Neuronal stem cell (in vitro differentiated cells): ENCODE measurements at regions not wholly inside any gene's neighbourhood (a gene's known extent, or its start where the extent isn't known, plus 50 kb on each side); places are given as distances from the start of the nearest gene placed in this dataset.
A peak's percentile ranks its signal among the peaks of the same experiment; 100 is the strongest.

Experiments used
- DNase-seq: peaks from one replicate; pipeline ENCODE4 v3.0.0-alpha.2; 2013; ENCODE audit warnings: low spot score
- H2AFZ ChIP-seq: one replicate; pipeline ENCODE4 v1.6.1; 2013; ENCODE audit warnings: mild to moderate bottlenecking, low read length, inconsistent platforms
- H2AK5ac ChIP-seq: 2 replicates; pipeline ENCODE4 v1.6.1; 2013; ENCODE audit warnings: low read depth, mild to moderate bottlenecking, inconsistent platforms, low read length, moderate library complexity, mixed read lengths
- H2BK120ac ChIP-seq: 2 replicates; pipeline ENCODE4 v1.6.1; 2013; ENCODE audit warnings: low read depth, mild to moderate bottlenecking, inconsistent platforms, low read length, moderate library complexity, mixed read lengths
- H2BK12ac ChIP-seq: one replicate; pipeline ENCODE4 v1.6.1; 2013; ENCODE audit warnings: low read length, inconsistent platforms
- H2BK15ac ChIP-seq: 2 replicates; pipeline ENCODE4 v1.6.1; 2013; ENCODE audit warnings: mild to moderate bottlenecking, low read length, inconsistent platforms, mixed read lengths
- H2BK5ac ChIP-seq: one replicate; pipeline ENCODE4 v1.6.1; 2013; ENCODE audit warnings: inconsistent platforms, mild to moderate bottlenecking, low read length, moderate library complexity
- H3K14ac ChIP-seq: one replicate; pipeline ENCODE4 v1.6.1; 2013; ENCODE audit warnings: low read length, inconsistent platforms
- H3K18ac ChIP-seq: 2 replicates; pipeline ENCODE4 v1.6.1; 2013; ENCODE audit warnings: low read length, inconsistent platforms
- H3K23ac ChIP-seq: 2 replicates; pipeline ENCODE4 v1.6.1; 2013; ENCODE audit warnings: low read depth, mild to moderate bottlenecking, mixed read lengths, low read length, inconsistent platforms; ENCODE audit not compliant: poor library complexity
- H3K27ac ChIP-seq: replicated peaks from 3 replicates; pipeline ENCODE4 v1.5.1; 2013; ENCODE audit warnings: low read length, inconsistent platforms
- H3K27me3 ChIP-seq, 3 experiments: 2 replicates each; pipeline ENCODE4 v1.6.1; 2013; ENCODE audit warnings: low read length in 3 of 3, mild to moderate bottlenecking in 2 of 3, inconsistent platforms in 1 of 3, low read depth in 1 of 3, mixed read lengths in 1 of 3, moderate library complexity in 1 of 3; ENCODE audit not compliant: control insufficient read depth in 3 of 3, insufficient read depth in 3 of 3
- H3K36me3 ChIP-seq, 2 donors: replicated peaks in 1 of 2; 2 replicates each; pipeline ENCODE4 v1.6.1; 2013; ENCODE audit warnings: low read length in 2 of 2; ENCODE audit not compliant: control insufficient read depth in 2 of 2, insufficient read depth in 2 of 2
- H3K4ac ChIP-seq: 2 replicates; pipeline ENCODE4 v1.6.1; 2013; ENCODE audit warnings: inconsistent platforms, mild to moderate bottlenecking, low read length, moderate library complexity
- H3K4me1 ChIP-seq, 2 donors: 1 replicate in 1 of 2; 2 replicates in 1 of 2; pipeline ENCODE4 v1.6.1; 2013; ENCODE audit warnings: low read length in 2 of 2, low read depth in 1 of 2; ENCODE audit not compliant: control insufficient read depth in 2 of 2, insufficient read depth in 1 of 2
- H3K4me2 ChIP-seq: one replicate; pipeline ENCODE4 v1.6.1; 2013; ENCODE audit warnings: mild to moderate bottlenecking, low read length, inconsistent platforms; ENCODE audit not compliant: insufficient read depth, poor library complexity, severe bottlenecking
- H3K4me3 ChIP-seq, 2 donors: 2 replicates each; pipeline ENCODE4 v1.5.1; 2013; ENCODE audit warnings: low read length in 2 of 2, mild to moderate bottlenecking in 2 of 2, inconsistent platforms in 1 of 2, moderate library complexity in 1 of 2
- H3K79me1 ChIP-seq: one replicate; pipeline ENCODE4 v1.6.1; 2013; ENCODE audit warnings: low read depth, mild to moderate bottlenecking, inconsistent platforms, low read length, moderate library complexity
- H3K9ac ChIP-seq: one replicate; pipeline ENCODE4 v1.6.1; 2013; ENCODE audit warnings: mild to moderate bottlenecking, low read depth, low read length, inconsistent platforms; ENCODE audit not compliant: poor library complexity
- H3K9me3 ChIP-seq, 2 donors: replicated peaks in 1 of 2; 2 replicates each; pipeline versions ENCODE3 to v1.6.1; 2013; ENCODE audit warnings: low read length in 2 of 2, mild to moderate bottlenecking in 2 of 2, inconsistent platforms in 1 of 2, low read depth in 1 of 2, mixed read lengths in 1 of 2, moderate library complexity in 1 of 2; ENCODE audit not compliant: control insufficient read depth in 2 of 2, insufficient read depth in 1 of 2
- H4K8ac ChIP-seq: one replicate; pipeline ENCODE4 v1.6.1; 2013; ENCODE audit warnings: low read depth, mild to moderate bottlenecking, inconsistent platforms, low read length, moderate library complexity
- H4K91ac ChIP-seq: one replicate; pipeline ENCODE4 v1.6.1; 2013; ENCODE audit warnings: low read length, low read depth, mild to moderate bottlenecking, inconsistent platforms; ENCODE audit not compliant: poor library complexity
- WGBS, 2 donors: extraction: QIAGEN DNeasy Blood & Tissue Kit; methylation state at CpG; one replicate each; pipeline ENCODE4 v1.1.7; 2013; ENCODE audit warnings: missing lambda C conversion rate in 2 of 2, mixed read lengths in 1 of 2; ENCODE audit not compliant: insufficient read length in 2 of 2, insufficient replicate concordance in 1 of 2; ENCODE audit errors: extremely low coverage in 2 of 2; 5-methylcytosine and 5-hydroxymethylcytosine counted together

DNA sequence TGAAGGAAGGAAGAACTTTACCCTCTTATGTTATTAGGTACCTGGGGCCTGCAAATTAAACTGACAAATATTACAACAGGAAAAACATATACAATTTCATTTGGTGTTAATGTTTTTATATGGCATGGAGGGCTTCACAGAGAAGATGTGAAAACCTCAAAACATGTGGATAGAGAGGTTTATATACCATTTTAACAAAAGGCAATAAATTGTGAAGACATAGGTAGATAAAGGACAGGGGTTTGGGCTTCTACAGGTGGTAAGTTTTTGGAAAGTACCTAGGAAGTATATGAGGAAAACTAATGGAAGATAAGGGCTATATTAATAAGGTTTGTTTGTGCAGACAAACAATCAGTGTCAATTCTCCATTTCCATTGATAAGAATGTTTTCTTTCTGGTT lies 95.1 kb upstream of the ATF7IP start:
- Histone ChIP-seq H3K4ac (no peak overlapping the region), H3K4me3 (no peak overlapping the region)
- no peak for DNase-seq

DNA sequence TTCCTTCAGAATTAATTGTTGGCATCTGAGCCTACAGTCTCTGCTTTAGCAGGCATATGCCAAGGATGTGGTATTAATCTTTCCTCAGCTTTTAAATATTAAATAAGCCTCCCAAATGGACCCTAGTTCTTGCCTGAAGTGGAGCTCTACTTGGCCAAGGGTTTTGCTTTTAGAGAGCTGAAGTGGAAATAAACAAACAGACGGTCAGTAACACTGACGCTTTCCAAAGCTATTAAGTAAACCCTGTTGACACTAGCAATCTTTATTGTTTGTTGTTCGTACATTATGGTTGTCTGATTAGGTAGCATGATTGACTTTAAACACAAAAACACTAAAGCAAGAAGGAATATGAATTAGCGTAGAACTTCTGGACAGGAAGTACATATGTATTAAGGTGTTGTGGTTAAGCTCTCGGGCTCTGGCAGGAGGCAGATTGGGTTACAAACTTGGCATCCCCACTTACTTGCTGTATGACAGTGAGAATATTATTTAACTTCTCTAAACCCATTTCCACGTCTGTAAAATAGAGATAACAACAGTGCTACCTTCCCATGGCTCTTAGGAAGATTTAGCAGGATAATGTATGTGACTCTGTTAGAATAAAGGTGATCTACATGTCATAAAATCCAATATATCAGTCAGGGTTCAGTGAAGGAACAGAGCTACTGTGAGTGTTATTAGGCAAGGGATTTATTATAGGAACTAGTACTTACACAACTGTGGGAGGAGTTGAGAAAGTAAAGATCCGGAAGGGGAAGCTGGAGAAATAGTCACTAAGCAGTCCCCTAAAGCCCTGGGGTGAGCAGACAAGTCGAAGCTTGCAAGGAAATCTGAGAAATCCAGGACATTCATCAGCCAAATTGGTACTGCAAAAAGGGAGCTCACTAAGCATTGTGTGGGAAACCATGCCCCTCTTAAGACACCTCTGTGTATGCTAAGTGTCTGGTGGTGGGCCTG lies 92.2 kb upstream of the ATF7IP start:
- Histone ChIP-seq H4K91ac (no peak overlapping the region), H3K4me1 (peaks cover 0 to 2% of the 10 kb centered on the region in 2 donors), H3K23ac (no peak overlapping the region), H2BK12ac (no peak overlapping the region), H3K36me3 (no peaks in the 10 kb centered on the region), H3K18ac (no peak overlapping the region), H3K79me1 (no peaks in the 10 kb centered on the region), H3K9me3 (peaks cover 0 to 3% of the 10 kb centered on the region in 2 donors), H3K4me2 (no peak overlapping the region), H3K27ac (no peak overlapping the region), H2AK5ac (no peak overlapping the region), H3K14ac (no peak overlapping the region), H3K9ac (no peak overlapping the region), H3K4ac (no peak overlapping the region), H2BK15ac (no peak overlapping the region), H3K4me3 (no peak overlapping the region), H2BK120ac (no peak overlapping the region), H4K8ac (no peak overlapping the region), H2BK5ac (no peak overlapping the region), H2AFZ (peak overlapping the region; percentile 18), H3K27me3 (no peaks in the 10 kb centered on the region)
- WGBS, 2 donors: no CpG with 5 or more reads among the region's 8 CpGs
- DNase-seq: no peak

More for the DNA sequence above, 95.1 kb upstream of the ATF7IP start:
- Histone ChIP-seq H3K23ac (no peak overlapping the region), H3K27me3 (no peaks in the 10 kb centered on the region), H3K18ac (no peak overlapping the region), H3K9ac (no peak overlapping the region), H2BK5ac (no peak overlapping the region), H3K9me3 (peaks cover 0 to 3% of the 10 kb centered on the region in 2 donors), H4K8ac (no peak overlapping the region), H3K36me3 (no peaks in the 10 kb centered on the region), H2BK15ac (no peak overlapping the region), H3K79me1 (no peaks in the 10 kb centered on the region), H2AFZ (no peak overlapping the region), H3K4me1 (peaks cover 3 to 5% of the 10 kb centered on the region in 2 donors), H2BK120ac (no peak overlapping the region), H3K14ac (no peak overlapping the region), H2BK12ac (no peak overlapping the region), H3K27ac (no peak overlapping the region), H3K4me2 (no peak overlapping the region), H4K91ac (no peak overlapping the region), H2AK5ac (no peak overlapping the region)

DNA sequence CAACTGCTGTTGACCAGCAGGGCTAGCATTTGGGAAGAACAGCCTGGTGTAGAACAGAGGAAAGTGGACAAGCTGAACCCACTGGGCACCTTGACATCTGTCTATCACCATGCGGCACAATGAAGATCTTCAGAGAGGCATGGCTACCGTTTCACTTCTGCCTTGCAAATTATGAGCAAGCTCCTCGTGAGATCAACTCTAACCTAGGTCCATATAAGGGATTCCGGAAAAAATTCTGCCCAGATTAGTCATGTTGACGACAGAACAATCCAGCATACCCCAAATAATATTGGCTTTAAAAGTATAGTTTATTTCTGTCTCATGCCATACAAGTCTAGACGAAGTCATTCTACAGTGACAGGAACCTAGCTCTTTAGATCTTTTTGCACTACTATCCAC lies 91.6 kb upstream of the ATF7IP start:
- Histone ChIP-seq H3K79me1 (no peaks in the 10 kb centered on the region), H2BK120ac (no peak overlapping the region), H2AFZ (peak overlapping the region; percentile 18), H3K9me3 (peaks cover 0 to 3% of the 10 kb centered on the region in 2 donors), H3K9ac (no peak overlapping the region), H2BK5ac (no peak overlapping the region), H3K4me2 (no peak overlapping the region), H2AK5ac (no peak overlapping the region), H3K4me1 (no peaks in the 10 kb centered on the region), H3K36me3 (no peaks in the 10 kb centered on the region), H4K91ac (no peak overlapping the region), H3K23ac (no peak overlapping the region), H4K8ac (no peak overlapping the region), H3K27ac (no peak overlapping the region), H3K4me3 (no peak overlapping the region), H3K14ac (no peak overlapping the region), H2BK12ac (no peak overlapping the region), H3K4ac (no peak overlapping the region), H3K27me3 (no peaks in the 10 kb centered on the region), H2BK15ac (no peak overlapping the region), H3K18ac (no peak overlapping the region)
- WGBS, 2 donors: no CpG with 5 or more reads among the region's 6 CpGs
- DNase-seq: no peak

DNA sequence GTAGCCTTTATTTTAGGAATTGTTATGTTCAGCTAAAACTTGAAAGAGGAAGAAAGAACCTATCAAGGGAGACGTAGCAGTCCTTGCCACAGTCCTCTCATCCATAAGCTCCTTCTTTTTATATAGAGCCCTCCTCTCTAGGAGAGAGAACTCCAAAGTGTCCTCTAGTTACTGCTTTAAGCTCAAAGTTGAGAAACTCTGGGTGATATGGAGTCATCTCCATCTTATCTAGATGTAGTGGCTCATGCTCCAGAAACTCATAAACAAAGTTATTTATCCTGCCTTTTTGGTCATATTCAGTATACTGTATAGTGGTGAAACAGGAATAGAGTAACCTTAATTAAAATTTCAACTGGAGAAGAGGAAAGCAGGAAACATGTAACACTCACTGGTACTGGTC lies 90.4 kb upstream of the ATF7IP start:
- H4K91ac ChIP-seq: no peak overlapping the region
- H3K27ac ChIP-seq: no peak overlapping the region
- no peak overlapping the region for H3K23ac ChIP-seq
- WGBS, 2 donors: no CpG with 5 or more reads among the region's 1 CpG
- no peaks in the 10 kb centered on the region for H3K4me1 ChIP-seq
- H3K27me3 ChIP-seq: no peaks in the 10 kb centered on the region
- no peak overlapping the region for H3K9ac ChIP-seq
- H2AFZ ChIP-seq: no peak overlapping the region
- no peak overlapping the region for H3K18ac ChIP-seq
- DNase-seq: no peak
- no peak overlapping the region for H3K4ac ChIP-seq
- H3K4me2 ChIP-seq: no peak overlapping the region
- no peak overlapping the region for H2BK12ac ChIP-seq
- no peak overlapping the region for H4K8ac ChIP-seq
- no peak overlapping the region for H2BK5ac ChIP-seq
- H3K79me1 ChIP-seq: no peaks in the 10 kb centered on the region
- no peak overlapping the region for H2BK15ac ChIP-seq
- H2BK120ac ChIP-seq: no peak overlapping the region
- H3K9me3 ChIP-seq: peaks cover 0 to 3% of the 10 kb centered on the region in 2 donors
- H3K14ac ChIP-seq: no peak overlapping the region
- H3K36me3 ChIP-seq: no peaks in the 10 kb centered on the region
- no peak overlapping the region for H2AK5ac ChIP-seq
- no peak overlapping the region for H3K4me3 ChIP-seq
